Left kidney (tissue), 1 donor: ENCODE measurements at regions not wholly inside any gene's neighbourhood (a gene's known extent, or its start where the extent isn't known, plus 50 kb on each side); places are given as distances from the start of the nearest gene placed in this dataset.
A peak's percentile ranks its signal among the peaks of the same experiment; 100 is the strongest.

Experiments used
- DNase-seq: peaks from one replicate; pipeline ENCODE4 v3.0.0-alpha.2; 2013

GRCh38 chr2:196224756-196225155 is 53.4 kb upstream of the STK17B start:
- no peak for DNase-seq

GRCh38 chr2:196225213-196225612 is 53.8 kb upstream of the STK17B start:
- no peak for DNase-seq

- no peak for DNase-seq
These were observed 54.8 kb upstream of the STK17B start for GRCh38 chr2:196226058-196226706.

- DNase-seq: no peak
These were observed 55.3 kb upstream of the STK17B start for GRCh38 chr2:196226707-196227065.

- DNase-seq: no peak
These were observed 57.6 kb upstream of the STK17B start for GRCh38 chr2:196229013-196229412.

- DNase-seq: no peak
These were observed 58.9 kb upstream of the STK17B start for GRCh38 chr2:196230061-196230854.

- DNase-seq: peak; percentile 15
These were observed 61.8 kb upstream of the STK17B start for GRCh38 chr2:196233021-196233804.

- no peak for DNase-seq
These were observed 62.6 kb upstream of the STK17B start for GRCh38 chr2:196233805-196234475.

GRCh38 chr2:196234672-196235071 is 63.3 kb upstream of the STK17B start:
- no peak for DNase-seq

GRCh38 chr2:196238836-196239380 is 67.5 kb upstream of the STK17B start:
- DNase-seq: no peak

- no peak for DNase-seq
These were observed 68.5 kb upstream of the STK17B start for GRCh38 chr2:196239622-196240587.

GRCh38 chr2:196241175-196241574 is 69.8 kb upstream of the STK17B start:
- DNase-seq: no peak

GRCh38 chr2:196242131-196242620 is 70.8 kb upstream of the STK17B start:
- no peak for DNase-seq

- DNase-seq: no peak
These were observed 73.1 kb upstream of the STK17B start for GRCh38 chr2:196244516-196244915.

GRCh38 chr2:196244966-196245365 is 73.6 kb upstream of the STK17B start:
- DNase-seq: no peak

- no peak for DNase-seq
These were observed 74.2 kb upstream of the STK17B start for GRCh38 chr2:196245378-196246140.

- no peak for DNase-seq
These were observed 76.0 kb upstream of the STK17B start for GRCh38 chr2:196247114-196247975.

- DNase-seq: no peak
These were observed 76.5 kb upstream of the STK17B start for GRCh38 chr2:196247976-196248280.

- no peak for DNase-seq
These were observed 77.2 kb upstream of the STK17B start for GRCh38 chr2:196248467-196249094.
